MM.1S (cell line): ENCODE measurements at regions not wholly inside any gene's neighbourhood (a gene's known extent, or its start where the extent isn't known, plus 50 kb on each side); places are given as distances from the start of the nearest gene placed in this dataset.

Experiments
- EZH2phosphoT487 ChIP-seq: fragments of 300-600 bp; sonication (generic); IDR thresholded peaks from 2 replicates; pipeline ENCODE4 v1.6.1; 2018; ENCODE audit warnings: antibody characterized with exemption, low read length
- TF ChIP-seq, protein P1 (sequence below): fragments of 300-600 bp; sonication (generic); IDR thresholded peaks from 2 replicates; pipeline ENCODE4 v1.5.1; 2016; ENCODE audit warnings: antibody characterized with exemption, low read length, mixed read lengths

DNA sequence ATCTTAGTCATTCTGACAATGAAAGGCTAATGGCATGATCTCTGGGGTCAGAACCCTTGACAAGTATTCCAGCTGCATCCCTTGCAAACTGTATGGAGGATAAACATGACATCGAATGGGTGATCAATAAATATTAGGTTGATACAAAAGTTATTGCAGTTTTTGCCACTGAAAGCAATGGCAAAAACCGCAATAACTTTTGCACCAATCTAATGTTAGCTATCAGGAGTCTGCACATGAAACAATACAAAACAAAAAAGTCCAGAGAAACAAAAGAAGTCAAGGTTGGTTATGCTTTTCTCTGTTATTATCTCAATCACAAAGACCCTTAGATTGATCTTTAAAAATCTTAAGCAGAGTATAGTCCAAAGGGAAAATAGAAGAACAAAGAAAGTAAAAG lies 292.7 kb downstream of the DUSP10 start:
- no peak for TF ChIP-seq EZH2phosphoT487
- TF ChIP-seq, protein P1, sequence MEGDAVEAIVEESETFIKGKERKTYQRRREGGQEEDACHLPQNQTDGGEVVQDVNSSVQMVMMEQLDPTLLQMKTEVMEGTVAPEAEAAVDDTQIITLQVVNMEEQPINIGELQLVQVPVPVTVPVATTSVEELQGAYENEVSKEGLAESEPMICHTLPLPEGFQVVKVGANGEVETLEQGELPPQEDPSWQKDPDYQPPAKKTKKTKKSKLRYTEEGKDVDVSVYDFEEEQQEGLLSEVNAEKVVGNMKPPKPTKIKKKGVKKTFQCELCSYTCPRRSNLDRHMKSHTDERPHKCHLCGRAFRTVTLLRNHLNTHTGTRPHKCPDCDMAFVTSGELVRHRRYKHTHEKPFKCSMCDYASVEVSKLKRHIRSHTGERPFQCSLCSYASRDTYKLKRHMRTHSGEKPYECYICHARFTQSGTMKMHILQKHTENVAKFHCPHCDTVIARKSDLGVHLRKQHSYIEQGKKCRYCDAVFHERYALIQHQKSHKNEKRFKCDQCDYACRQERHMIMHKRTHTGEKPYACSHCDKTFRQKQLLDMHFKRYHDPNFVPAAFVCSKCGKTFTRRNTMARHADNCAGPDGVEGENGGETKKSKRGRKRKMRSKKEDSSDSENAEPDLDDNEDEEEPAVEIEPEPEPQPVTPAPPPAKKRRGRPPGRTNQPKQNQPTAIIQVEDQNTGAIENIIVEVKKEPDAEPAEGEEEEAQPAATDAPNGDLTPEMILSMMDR, result no peak
